PC-9 (cell line): ENCODE measurements at regions not wholly inside any gene's neighbourhood (a gene's known extent, or its start where the extent isn't known, plus 50 kb on each side); places are given as distances from the start of the nearest gene placed in this dataset.

ENCODE experiments used
- EZH2 ChIP-seq: fragments of 200-600 bp; sonication (generic); IDR thresholded peaks from 2 replicates; pipeline ENCODE4 v1.8.0; 2017; ENCODE audit warnings: antibody characterized with exemption, low read depth
- TF ChIP-seq, protein P1 (sequence below): fragments of 200-600 bp; sonication (generic); conservative IDR thresholded peaks from 2 replicates; pipeline ENCODE4 v1.6.1; 2017; ENCODE audit warnings: mixed run types, antibody characterized with exemption, mild to moderate bottlenecking, moderate library complexity

DNA sequence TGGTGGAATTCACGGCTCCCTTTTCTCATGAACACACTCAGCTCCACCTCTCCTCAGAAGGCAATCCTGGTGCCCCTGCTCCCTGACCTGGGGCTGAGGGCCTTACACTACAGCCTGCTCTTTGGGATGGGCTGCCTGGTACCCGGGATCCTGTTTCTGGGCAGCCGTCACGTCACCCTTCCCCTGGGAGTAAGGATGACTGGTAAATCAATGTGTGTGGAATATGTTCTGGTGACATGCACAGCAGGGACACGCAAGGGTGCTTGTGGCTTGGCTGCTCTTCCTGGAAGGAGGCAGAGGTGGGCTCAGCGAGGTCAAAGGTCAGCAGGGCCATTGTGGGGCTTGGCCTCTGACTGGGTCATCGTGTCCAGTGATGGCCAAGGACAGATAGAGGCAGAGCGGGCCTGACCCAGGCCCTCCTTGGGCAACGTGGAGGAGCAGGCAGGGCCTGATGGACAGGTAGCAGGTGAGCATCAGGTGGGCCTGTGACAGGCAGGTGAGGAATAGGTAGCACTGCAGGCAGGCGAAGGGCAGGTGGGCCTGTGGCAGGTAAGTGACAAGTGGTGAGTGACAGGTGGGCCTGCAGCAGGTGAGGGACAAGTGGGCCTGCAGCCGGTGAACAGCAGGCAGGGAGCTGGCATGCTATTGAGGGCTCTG, 399.4 kb upstream of the IRX4 start:
- TF ChIP-seq, protein P1, sequence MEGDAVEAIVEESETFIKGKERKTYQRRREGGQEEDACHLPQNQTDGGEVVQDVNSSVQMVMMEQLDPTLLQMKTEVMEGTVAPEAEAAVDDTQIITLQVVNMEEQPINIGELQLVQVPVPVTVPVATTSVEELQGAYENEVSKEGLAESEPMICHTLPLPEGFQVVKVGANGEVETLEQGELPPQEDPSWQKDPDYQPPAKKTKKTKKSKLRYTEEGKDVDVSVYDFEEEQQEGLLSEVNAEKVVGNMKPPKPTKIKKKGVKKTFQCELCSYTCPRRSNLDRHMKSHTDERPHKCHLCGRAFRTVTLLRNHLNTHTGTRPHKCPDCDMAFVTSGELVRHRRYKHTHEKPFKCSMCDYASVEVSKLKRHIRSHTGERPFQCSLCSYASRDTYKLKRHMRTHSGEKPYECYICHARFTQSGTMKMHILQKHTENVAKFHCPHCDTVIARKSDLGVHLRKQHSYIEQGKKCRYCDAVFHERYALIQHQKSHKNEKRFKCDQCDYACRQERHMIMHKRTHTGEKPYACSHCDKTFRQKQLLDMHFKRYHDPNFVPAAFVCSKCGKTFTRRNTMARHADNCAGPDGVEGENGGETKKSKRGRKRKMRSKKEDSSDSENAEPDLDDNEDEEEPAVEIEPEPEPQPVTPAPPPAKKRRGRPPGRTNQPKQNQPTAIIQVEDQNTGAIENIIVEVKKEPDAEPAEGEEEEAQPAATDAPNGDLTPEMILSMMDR: no peak
- no peak for TF ChIP-seq EZH2
